Stomach smooth muscle (tissue), 2 donors: ENCODE measurements at regions not wholly inside any gene's neighbourhood (a gene's known extent, or its start where the extent isn't known, plus 50 kb on each side); places are given as distances from the start of the nearest gene placed in this dataset.
"Not testable (repeated sequence)": the region's sequence is repeated elsewhere in the genome, so short reads cannot be mapped to it uniquely, and the experiment has no call there.

Source experiments
- H3K27ac ChIP-seq: one replicate; pipeline ENCODE4 v1.7.0; 2013; ENCODE audit warnings: mild to moderate bottlenecking, low read length, inconsistent platforms
- H3K27me3 ChIP-seq, 2 donors: one replicate each; pipeline ENCODE4 v1.7.0; 2013; ENCODE audit warnings: low read length in 2 of 2; ENCODE audit not compliant: insufficient read depth in 2 of 2, control insufficient read depth in 1 of 2
- H3K36me3 ChIP-seq, 2 donors: one replicate each; pipeline ENCODE4 v1.7.0; 2013; ENCODE audit warnings: low read length in 2 of 2; ENCODE audit not compliant: control insufficient read depth in 2 of 2, insufficient read depth in 2 of 2
- H3K4me1 ChIP-seq: one replicate; pipeline ENCODE4 v1.7.0; 2013; ENCODE audit warnings: low read length; ENCODE audit not compliant: control insufficient read depth, insufficient read depth
- H3K4me3 ChIP-seq, 2 donors: one replicate each; pipeline ENCODE4 v1.7.0; 2013; ENCODE audit warnings: low read length in 2 of 2
- H3K9ac ChIP-seq, 2 donors: one replicate each; pipeline ENCODE4 v1.7.0; 2013; ENCODE audit warnings: low read length in 2 of 2, mild to moderate bottlenecking in 1 of 2
- H3K9me3 ChIP-seq, 2 donors: one replicate each; pipeline ENCODE4 v1.7.0; 2013; ENCODE audit warnings: low read length in 2 of 2; ENCODE audit not compliant: control insufficient read depth in 2 of 2
- donor health status: healthy.
- donor health status: Pancreatic carcinoma.

- not testable (repeated sequence) for H3K27ac ChIP-seq, H3K9ac ChIP-seq, H3K36me3 ChIP-seq, H3K9me3 ChIP-seq, H3K27me3 ChIP-seq, H3K4me3 ChIP-seq, H3K4me1 ChIP-seq
These were observed 113.1 kb upstream of the AKAP13 start for GRCh38 chr15:85267158-85267857.

- no peak overlapping the region for H3K27ac ChIP-seq
- H3K9me3 ChIP-seq: no peaks in the 10 kb centered on the region
- no peaks in the 10 kb centered on the region for H3K27me3 ChIP-seq
- H3K36me3 ChIP-seq: no peaks in the 10 kb centered on the region
- H3K9ac ChIP-seq: no peak overlapping the region
- H3K4me3 ChIP-seq: no peak overlapping the region
- H3K4me1 ChIP-seq: no peaks in the 10 kb centered on the region
These were observed 105.9 kb upstream of the AKAP13 start for GRCh38 chr15:85274315-85275050.

- Histone ChIP-seq H3K4me3 (no peak overlapping the region), H3K27me3 (no peaks in the 10 kb centered on the region), H3K27ac (no peak overlapping the region), H3K9me3 (no peaks in the 10 kb centered on the region), H3K36me3 (no peaks in the 10 kb centered on the region), H3K9ac (no peak overlapping the region), H3K4me1 (no peaks in the 10 kb centered on the region)
These were observed 103.9 kb upstream of the AKAP13 start for GRCh38 chr15:85276508-85276907.

GRCh38 chr15:85276921-85277320, 103.5 kb upstream of the AKAP13 start:
- no peaks in the 10 kb centered on the region for H3K4me1 ChIP-seq
- H3K9ac ChIP-seq: no peak overlapping the region
- no peaks in the 10 kb centered on the region for H3K9me3 ChIP-seq
- H3K4me3 ChIP-seq: no peak overlapping the region
- H3K36me3 ChIP-seq: no peaks in the 10 kb centered on the region
- no peak overlapping the region for H3K27ac ChIP-seq
- no peaks in the 10 kb centered on the region for H3K27me3 ChIP-seq

GRCh38 chr15:85277847-85278370, 102.5 kb upstream of the AKAP13 start:
- Histone ChIP-seq H3K27me3 (no peaks in the 10 kb centered on the region), H3K36me3 (no peaks in the 10 kb centered on the region), H3K4me3 (no peak overlapping the region), H3K27ac (no peak overlapping the region), H3K4me1 (peaks cover 4% of the 10 kb centered on the region), H3K9ac (no peak overlapping the region), H3K9me3 (no peaks in the 10 kb centered on the region)

- Histone ChIP-seq H3K9me3 (no peaks in the 10 kb centered on the region), H3K36me3 (no peaks in the 10 kb centered on the region), H3K27ac (no peak overlapping the region), H3K4me3 (no peak overlapping the region), H3K4me1 (peaks cover 4% of the 10 kb centered on the region), H3K27me3 (no peaks in the 10 kb centered on the region), H3K9ac (no peak overlapping the region)
These were observed 100.2 kb upstream of the AKAP13 start for GRCh38 chr15:85280203-85280602.

- H3K27ac ChIP-seq: no peak overlapping the region
- H3K36me3 ChIP-seq: no peaks in the 10 kb centered on the region
- no peaks in the 10 kb centered on the region for H3K9me3 ChIP-seq
- no peak overlapping the region for H3K9ac ChIP-seq
- no peak overlapping the region for H3K4me3 ChIP-seq
- no peaks in the 10 kb centered on the region for H3K27me3 ChIP-seq
- H3K4me1 ChIP-seq: peaks cover 4% of the 10 kb centered on the region
These were observed 99.0 kb upstream of the AKAP13 start for GRCh38 chr15:85281293-85281882.

GRCh38 chr15:85282504-85283115, 97.8 kb upstream of the AKAP13 start:
- no peak overlapping the region for H3K4me3 ChIP-seq
- H3K9ac ChIP-seq: no peak overlapping the region
- H3K27me3 ChIP-seq: no peaks in the 10 kb centered on the region
- no peaks in the 10 kb centered on the region for H3K36me3 ChIP-seq
- H3K4me1 ChIP-seq: peaks cover 4% of the 10 kb centered on the region
- H3K27ac ChIP-seq: no peak overlapping the region
- H3K9me3 ChIP-seq: no peaks in the 10 kb centered on the region

GRCh38 chr15:85283815-85284214, 96.6 kb upstream of the AKAP13 start:
- H3K27me3 ChIP-seq, H3K4me3 ChIP-seq, H3K9ac ChIP-seq, H3K36me3 ChIP-seq, H3K9me3 ChIP-seq, H3K4me1 ChIP-seq, H3K27ac ChIP-seq: not testable (repeated sequence)

- no peak overlapping the region for H3K4me3 ChIP-seq
- H3K9me3 ChIP-seq: no peaks in the 10 kb centered on the region
- peaks cover 4% of the 10 kb centered on the region for H3K4me1 ChIP-seq
- H3K36me3 ChIP-seq: no peaks in the 10 kb centered on the region
- no peak overlapping the region for H3K27ac ChIP-seq
- H3K27me3 ChIP-seq: no peaks in the 10 kb centered on the region
- H3K9ac ChIP-seq: no peak overlapping the region
These were observed 95.9 kb upstream of the AKAP13 start for GRCh38 chr15:85284497-85284896.
